Lung (tissue), 11 donors: ENCODE measurements at regions not wholly inside any gene's neighbourhood (a gene's known extent, or its start where the extent isn't known, plus 50 kb on each side); places are given as distances from the start of the nearest gene placed in this dataset.

Experiments
- ATAC-seq: fragments of 200-7000 bp; cut with Tn5 transposase; one replicate; pipeline ENCODE4 v1.9.1; 2020; ENCODE audit warnings: moderate number of reproducible peaks; ENCODE audit not compliant: insufficient read depth, low FRiP score
- DNase-seq, 3 donors: peaks; one replicate each; pipeline ENCODE4 v3.0.0-alpha.2; 2013 to 2017
- H3K27ac ChIP-seq, 2 donors: one replicate each; pipeline ENCODE4 v1.5.1; 2013; ENCODE audit warnings: mild to moderate bottlenecking in 2 of 2, moderate library complexity in 2 of 2, control low read depth in 1 of 2, inconsistent platforms in 1 of 2, low read depth in 1 of 2, low read length in 1 of 2
- H3K27me3 ChIP-seq, 3 donors: one replicate each; pipeline ENCODE4 v1.5.1; 2013; ENCODE audit warnings: low read length in 2 of 3; ENCODE audit not compliant: control insufficient read depth in 3 of 3, insufficient read depth in 3 of 3
- H3K36me3 ChIP-seq, 4 donors: one replicate each; pipeline ENCODE4 v1.5.1; 2013; ENCODE audit warnings: low read length in 4 of 4, mild to moderate bottlenecking in 1 of 4, moderate library complexity in 1 of 4; ENCODE audit not compliant: control insufficient read depth in 4 of 4, insufficient read depth in 4 of 4
- H3K4me1 ChIP-seq, 5 donors: one replicate each; pipeline ENCODE4 v1.5.1; 2013; ENCODE audit warnings: low read length in 5 of 5, mild to moderate bottlenecking in 2 of 5, moderate library complexity in 1 of 5; ENCODE audit not compliant: control insufficient read depth in 5 of 5, insufficient read depth in 5 of 5
- H3K4me3 ChIP-seq: one replicate; pipeline ENCODE4 v1.5.1; 2013; ENCODE audit warnings: mild to moderate bottlenecking, control low read depth, moderate library complexity
- H3K9ac ChIP-seq, 2 donors: one replicate each; pipeline ENCODE4 v1.5.1; 2013; ENCODE audit warnings: low read length in 2 of 2, control low read depth in 1 of 2; ENCODE audit not compliant: insufficient read depth in 1 of 2
- H3K9me3 ChIP-seq, 4 donors: one replicate each; pipeline ENCODE4 v1.5.1; 2013; ENCODE audit warnings: low read length in 3 of 4, mild to moderate bottlenecking in 1 of 4, moderate library complexity in 1 of 4; ENCODE audit not compliant: control insufficient read depth in 4 of 4, insufficient read depth in 3 of 4
- WGBS, 2 donors: extraction: QIAGEN DNeasy Blood & Tissue Kit; methylation state at CpG; one replicate each; pipeline ENCODE4 v1.1.7; 2013; 5-methylcytosine and 5-hydroxymethylcytosine counted together
- TF ChIP-seq, protein P1 (sequence below): IDR thresholded peaks from 2 replicates; pipeline ENCODE4 v1.5.1; 2012; ENCODE audit warnings: mild to moderate bottlenecking; ENCODE audit errors: control extremely low read depth, extremely low read depth
- donor health status: control.
- donor health status: control.
- donor health status: Bipolar disorder and iron deficiency.
- donor health status: healthy.
- donor health status: DM: yes; HTN: yes; CAD: no.

DNA sequence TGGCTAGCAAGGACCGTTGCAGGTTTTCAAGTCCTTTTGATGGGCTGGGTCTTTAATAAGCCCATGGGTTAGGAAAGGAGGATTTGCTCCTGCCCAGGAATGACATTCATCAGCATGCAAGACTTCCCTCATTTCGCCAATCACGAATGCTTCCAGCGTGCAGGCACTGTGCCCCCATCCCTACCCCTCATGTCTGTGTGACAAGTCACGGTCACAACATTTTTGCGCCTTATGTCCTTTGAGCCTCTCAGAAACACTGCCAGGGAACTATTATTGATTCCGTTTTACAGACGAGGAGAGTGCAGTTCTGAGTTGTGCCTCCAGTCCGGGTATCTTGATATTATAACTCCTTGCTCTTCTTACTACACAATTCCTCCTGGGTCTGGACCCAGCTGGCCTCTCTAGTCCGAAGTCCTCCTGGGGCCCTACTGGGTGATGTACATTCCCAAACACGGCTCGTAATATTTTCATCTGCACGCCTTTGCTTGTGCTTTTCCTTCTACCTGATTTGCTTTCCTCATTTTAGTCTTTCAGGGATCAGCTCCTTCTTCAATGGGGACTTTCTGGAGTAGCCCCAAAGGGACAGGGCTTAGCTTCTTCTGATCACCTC lies 101.8 kb upstream of the MYCN start:
- DNase-seq, result no peak
- no peak for ATAC-seq
- TF ChIP-seq, protein P1, sequence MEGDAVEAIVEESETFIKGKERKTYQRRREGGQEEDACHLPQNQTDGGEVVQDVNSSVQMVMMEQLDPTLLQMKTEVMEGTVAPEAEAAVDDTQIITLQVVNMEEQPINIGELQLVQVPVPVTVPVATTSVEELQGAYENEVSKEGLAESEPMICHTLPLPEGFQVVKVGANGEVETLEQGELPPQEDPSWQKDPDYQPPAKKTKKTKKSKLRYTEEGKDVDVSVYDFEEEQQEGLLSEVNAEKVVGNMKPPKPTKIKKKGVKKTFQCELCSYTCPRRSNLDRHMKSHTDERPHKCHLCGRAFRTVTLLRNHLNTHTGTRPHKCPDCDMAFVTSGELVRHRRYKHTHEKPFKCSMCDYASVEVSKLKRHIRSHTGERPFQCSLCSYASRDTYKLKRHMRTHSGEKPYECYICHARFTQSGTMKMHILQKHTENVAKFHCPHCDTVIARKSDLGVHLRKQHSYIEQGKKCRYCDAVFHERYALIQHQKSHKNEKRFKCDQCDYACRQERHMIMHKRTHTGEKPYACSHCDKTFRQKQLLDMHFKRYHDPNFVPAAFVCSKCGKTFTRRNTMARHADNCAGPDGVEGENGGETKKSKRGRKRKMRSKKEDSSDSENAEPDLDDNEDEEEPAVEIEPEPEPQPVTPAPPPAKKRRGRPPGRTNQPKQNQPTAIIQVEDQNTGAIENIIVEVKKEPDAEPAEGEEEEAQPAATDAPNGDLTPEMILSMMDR, result no peak
- WGBS, 2 donors, result 95% methylated on average over 13 of the region's 13 CpGs
- no peaks in the 10 kb centered on the region for H3K27me3 ChIP-seq
- no peaks in the 10 kb centered on the region for H3K36me3 ChIP-seq
- no peak overlapping the region for H3K27ac ChIP-seq
- no peak overlapping the region for H3K9ac ChIP-seq
- H3K4me1 ChIP-seq, result no peaks in the 10 kb centered on the region
- H3K9me3 ChIP-seq, result peaks cover 0 to 2% (median 0%) of the 10 kb centered on the region in 4 donors
- H3K4me3 ChIP-seq, result no peak overlapping the region

DNA sequence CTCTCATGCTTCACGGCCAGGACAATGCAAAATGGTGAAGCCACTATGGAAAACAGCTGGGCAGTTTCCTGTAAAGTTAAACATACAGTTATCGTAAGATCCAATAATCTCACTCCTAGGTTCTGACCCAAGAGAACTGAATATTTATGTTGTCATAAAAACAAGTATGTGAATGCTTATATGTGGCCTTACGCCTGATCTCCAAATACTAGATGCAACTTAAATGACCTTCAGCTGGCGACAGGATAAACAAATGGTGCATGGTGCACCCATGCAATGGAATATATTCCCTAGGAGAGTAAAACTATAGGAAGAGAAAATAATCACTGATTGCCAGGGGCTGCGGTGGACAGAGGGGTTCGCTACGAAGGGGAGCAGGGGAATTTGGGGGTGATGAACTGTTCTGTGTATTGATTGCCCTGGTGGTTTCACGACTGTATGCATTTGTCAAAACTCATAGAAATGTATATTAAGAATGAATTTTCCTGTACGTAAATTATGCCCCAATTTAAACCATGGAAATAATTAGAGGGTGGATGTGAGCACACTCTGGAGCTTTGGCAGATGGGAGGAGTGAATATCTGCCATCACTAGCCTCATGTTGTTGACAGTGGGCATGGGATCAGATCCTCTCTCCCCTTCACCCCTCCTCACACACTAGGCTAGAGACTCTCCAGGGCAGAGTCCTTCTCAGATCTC lies 100.8 kb upstream of the MYCN start:
- Histone ChIP-seq H3K27me3 (no peaks in the 10 kb centered on the region), H3K9ac (no peak overlapping the region), H3K4me1 (no peaks in the 10 kb centered on the region), H3K9me3 (peaks cover 0 to 2% (median 0%) of the 10 kb centered on the region in 4 donors), H3K27ac (no peak overlapping the region), H3K36me3 (no peaks in the 10 kb centered on the region), H3K4me3 (no peak overlapping the region)
- ATAC-seq (no peak), DNase-seq (peak in 2 of 3 donors; percentile 36 to 52)
- TF ChIP-seq, protein P1, result no peak
- WGBS, 2 donors, result 79 to 85% methylated on average over 9 of the region's 9 CpGs

DNA sequence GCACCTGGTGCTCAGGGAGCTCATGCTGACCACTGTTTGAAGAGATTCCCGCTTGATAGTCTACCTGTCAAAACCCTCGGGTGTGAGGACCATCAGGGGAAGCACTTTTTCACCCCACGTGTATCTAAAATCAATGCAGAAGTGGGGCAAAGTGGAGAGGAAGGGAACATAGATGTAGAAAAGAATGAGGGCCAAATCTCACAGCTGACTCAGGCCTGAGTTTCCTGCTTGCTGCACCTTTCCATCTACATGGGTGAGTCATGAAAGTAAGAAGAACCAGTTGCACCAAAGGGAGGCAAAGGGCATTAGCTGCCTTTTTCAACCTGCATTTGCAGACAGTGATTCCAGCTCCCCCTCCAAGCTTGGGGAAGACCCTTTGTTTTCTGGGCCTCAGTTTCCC lies 100.2 kb upstream of the MYCN start:
- Histone ChIP-seq H3K9ac (no peak overlapping the region), H3K4me1 (no peaks in the 10 kb centered on the region), H3K4me3 (no peak overlapping the region), H3K27ac (no peak overlapping the region), H3K36me3 (no peaks in the 10 kb centered on the region), H3K27me3 (no peaks in the 10 kb centered on the region), H3K9me3 (no peaks in the 10 kb centered on the region)
- TF ChIP-seq, protein P1, result no peak
- ATAC-seq (no peak), DNase-seq (no peak)
- 85 to 91% methylated on average over 3 of the region's 3 CpGs for WGBS, 2 donors

DNA sequence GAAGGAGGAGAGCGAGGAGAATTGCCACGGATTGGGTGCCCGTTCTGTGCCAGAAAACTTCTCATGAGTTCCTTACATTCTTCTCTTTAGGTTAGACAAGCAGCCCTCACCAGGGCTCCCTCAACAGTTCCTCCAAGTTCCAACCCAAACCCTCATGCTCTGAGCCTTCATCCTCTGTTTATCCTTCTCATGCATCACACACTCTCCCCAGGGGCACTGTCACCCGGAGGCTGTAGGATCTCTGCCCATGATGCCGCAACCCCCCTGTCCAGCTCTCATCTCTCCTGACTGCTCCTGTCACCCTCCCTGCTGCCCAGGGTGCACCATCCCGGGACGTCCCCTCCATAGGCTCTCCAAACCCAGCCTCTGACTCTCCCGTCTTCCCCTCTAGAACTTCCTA lies 99.4 kb upstream of the MYCN start:
- no peaks in the 10 kb centered on the region for H3K36me3 ChIP-seq
- no peak overlapping the region for H3K27ac ChIP-seq
- H3K4me3 ChIP-seq, result no peak overlapping the region
- H3K9me3 ChIP-seq, result no peaks in the 10 kb centered on the region
- 91 to 95% methylated on average over 8 of the region's 8 CpGs for WGBS, 2 donors
- no peaks in the 10 kb centered on the region for H3K27me3 ChIP-seq
- H3K9ac ChIP-seq, result no peak overlapping the region
- ATAC-seq (no peak), DNase-seq (no peak)
- TF ChIP-seq, protein P1, result no peak
- no peaks in the 10 kb centered on the region for H3K4me1 ChIP-seq
